Hepatocyte (in vitro differentiated cells): ENCODE measurements at regions not wholly inside any gene's neighbourhood (a gene's known extent, or its start where the extent isn't known, plus 50 kb on each side); places are given as distances from the start of the nearest gene placed in this dataset.

Experiments used
- DNase-seq: peaks from one replicate; pipeline ENCODE4 v3.0.0-alpha.2; 2016; ENCODE audit warnings: low spot score
- H2AFZ ChIP-seq: fragments of 200-600 bp; sonication (generic); 2 replicates; pipeline ENCODE4 v1.6.0; 2016; ENCODE audit warnings: antibody characterized with exemption, mild to moderate bottlenecking
- H3K27ac ChIP-seq: fragments of 200-600 bp; sonication (generic); 2 replicates; pipeline ENCODE4 v1.5.1; 2016; ENCODE audit warnings: mild to moderate bottlenecking
- H3K27me3 ChIP-seq: fragments of 200-600 bp; sonication (generic); 2 replicates; pipeline ENCODE4 v1.6.1; 2016
- H3K36me3 ChIP-seq: fragments of 200-600 bp; sonication (generic); replicated peaks from 2 replicates; pipeline ENCODE4 v1.5.1; 2016; ENCODE audit warnings: low read depth; ENCODE audit not compliant: insufficient read depth
- H3K4me1 ChIP-seq: fragments of 200-600 bp; sonication (generic); 2 replicates; pipeline ENCODE4 v1.5.1; 2016; ENCODE audit warnings: mild to moderate bottlenecking, moderate library complexity; ENCODE audit not compliant: insufficient read depth
- H3K4me2 ChIP-seq: fragments of 200-600 bp; sonication (generic); 2 replicates; pipeline ENCODE4 v1.6.0; 2016
- H3K4me3 ChIP-seq: fragments of 200-600 bp; sonication (generic); 2 replicates; pipeline ENCODE4 v1.5.1; 2016; ENCODE audit warnings: mild to moderate bottlenecking
- H3K79me2 ChIP-seq: fragments of 200-600 bp; sonication (generic); 2 replicates; pipeline ENCODE4 v1.6.0; 2017; ENCODE audit warnings: mild to moderate bottlenecking
- H3K9me2 ChIP-seq: fragments of 200-600 bp; sonication (generic); replicated peaks from 2 replicates; pipeline ENCODE4 v1.6.0; 2017; ENCODE audit warnings: mild to moderate bottlenecking; ENCODE audit not compliant: insufficient read depth
- H3K9me3 ChIP-seq: fragments of 200-600 bp; sonication (generic); 2 replicates; pipeline ENCODE4 v1.5.1; 2016; ENCODE audit warnings: low read depth, mild to moderate bottlenecking
- H4K20me1 ChIP-seq: fragments of 200-600 bp; sonication (generic); 2 replicates; pipeline ENCODE4 v1.6.0; 2016; ENCODE audit warnings: mild to moderate bottlenecking; ENCODE audit not compliant: insufficient read depth, poor library complexity, severe bottlenecking
- EZH2 ChIP-seq: fragments of 200-600 bp; sonication (generic); IDR thresholded peaks from 2 replicates; pipeline ENCODE4 v1.6.1; 2016; ENCODE audit warnings: antibody characterized with exemption, mild to moderate bottlenecking, borderline replicate concordance
- EZH2phosphoT487 ChIP-seq: fragments of 200-600 bp; sonication (generic); IDR thresholded peaks from one replicate; pipeline ENCODE4 v1.6.1; 2018; ENCODE audit warnings: antibody characterized with exemption, mild to moderate bottlenecking, low read depth, moderate library complexity; ENCODE audit not compliant: unreplicated experiment, severe bottlenecking
- WGBS: methylation state at CpG from one replicate; pipeline ENCODE4 v1.1.6; 2016; ENCODE audit warnings: low lambda C conversion rate; ENCODE audit errors: missing lambda C conversion rate; 5-methylcytosine and 5-hydroxymethylcytosine counted together
- TF ChIP-seq, protein P1 (sequence below): fragments of 200-600 bp; sonication (generic); IDR thresholded peaks from 2 replicates; pipeline ENCODE4 v1.5.1; 2016; ENCODE audit warnings: antibody characterized with exemption, mild to moderate bottlenecking; ENCODE audit not compliant: poor library complexity

DNA sequence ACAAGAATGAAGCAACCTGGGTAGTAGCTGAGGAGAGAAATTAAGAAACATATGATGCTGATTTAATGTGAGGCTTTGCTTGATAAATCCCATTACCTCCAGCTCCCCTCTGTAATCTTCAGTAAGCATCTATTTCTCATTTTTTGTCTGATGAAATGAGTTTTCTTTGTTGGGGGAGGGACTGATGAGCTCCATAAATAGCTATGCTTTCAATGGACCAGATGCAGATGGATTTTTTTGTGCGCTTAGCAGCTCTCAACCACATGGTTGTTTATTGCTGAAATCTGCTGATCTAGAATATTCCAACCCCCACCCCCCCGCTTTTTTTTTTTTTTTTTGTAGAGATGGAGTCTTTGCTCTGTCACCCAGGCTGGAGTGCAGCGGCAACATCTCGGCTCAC, 1082.0 kb downstream of the RAPGEF2 start:
- TF ChIP-seq, protein P1, sequence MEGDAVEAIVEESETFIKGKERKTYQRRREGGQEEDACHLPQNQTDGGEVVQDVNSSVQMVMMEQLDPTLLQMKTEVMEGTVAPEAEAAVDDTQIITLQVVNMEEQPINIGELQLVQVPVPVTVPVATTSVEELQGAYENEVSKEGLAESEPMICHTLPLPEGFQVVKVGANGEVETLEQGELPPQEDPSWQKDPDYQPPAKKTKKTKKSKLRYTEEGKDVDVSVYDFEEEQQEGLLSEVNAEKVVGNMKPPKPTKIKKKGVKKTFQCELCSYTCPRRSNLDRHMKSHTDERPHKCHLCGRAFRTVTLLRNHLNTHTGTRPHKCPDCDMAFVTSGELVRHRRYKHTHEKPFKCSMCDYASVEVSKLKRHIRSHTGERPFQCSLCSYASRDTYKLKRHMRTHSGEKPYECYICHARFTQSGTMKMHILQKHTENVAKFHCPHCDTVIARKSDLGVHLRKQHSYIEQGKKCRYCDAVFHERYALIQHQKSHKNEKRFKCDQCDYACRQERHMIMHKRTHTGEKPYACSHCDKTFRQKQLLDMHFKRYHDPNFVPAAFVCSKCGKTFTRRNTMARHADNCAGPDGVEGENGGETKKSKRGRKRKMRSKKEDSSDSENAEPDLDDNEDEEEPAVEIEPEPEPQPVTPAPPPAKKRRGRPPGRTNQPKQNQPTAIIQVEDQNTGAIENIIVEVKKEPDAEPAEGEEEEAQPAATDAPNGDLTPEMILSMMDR = no peak
- TF ChIP-seq EZH2 = no peak
- TF ChIP-seq EZH2phosphoT487 = no peak
- 89% methylated on average over 4 of the region's 4 CpGs for WGBS

GRCh38 chr4:160193787-160194186, 1090.9 kb downstream of the RAPGEF2 start:
- Histone ChIP-seq H4K20me1 (no peaks in the 10 kb centered on the region), H3K79me2 (no peaks in the 10 kb centered on the region), H3K9me3 (no peaks in the 10 kb centered on the region), H3K4me2 (no peak overlapping the region), H3K27ac (no peak overlapping the region), H3K36me3 (no peaks in the 10 kb centered on the region), H3K4me1 (no peaks in the 10 kb centered on the region), H3K9me2 (no peaks in the 10 kb centered on the region), H2AFZ (no peak overlapping the region), H3K4me3 (no peak overlapping the region), H3K27me3 (no peaks in the 10 kb centered on the region)
- WGBS = 90% methylated on average over 4 of the region's 4 CpGs
- TF ChIP-seq EZH2 (no peak), EZH2phosphoT487 (no peak)
- TF ChIP-seq, protein P1 = no peak
- no peak for DNase-seq

More for the DNA sequence above, 1082.0 kb downstream of the RAPGEF2 start:
- H2AFZ ChIP-seq = no peak overlapping the region
- H3K36me3 ChIP-seq = no peaks in the 10 kb centered on the region
- no peaks in the 10 kb centered on the region for H3K9me2 ChIP-seq
- no peaks in the 10 kb centered on the region for H3K9me3 ChIP-seq
- no peak overlapping the region for H3K27ac ChIP-seq
- no peaks in the 10 kb centered on the region for H3K27me3 ChIP-seq
- no peak for DNase-seq
- H4K20me1 ChIP-seq = no peaks in the 10 kb centered on the region
- no peaks in the 10 kb centered on the region for H3K4me1 ChIP-seq
- H3K4me2 ChIP-seq = no peak overlapping the region
- no peak overlapping the region for H3K4me3 ChIP-seq
- H3K79me2 ChIP-seq = no peaks in the 10 kb centered on the region

DNA sequence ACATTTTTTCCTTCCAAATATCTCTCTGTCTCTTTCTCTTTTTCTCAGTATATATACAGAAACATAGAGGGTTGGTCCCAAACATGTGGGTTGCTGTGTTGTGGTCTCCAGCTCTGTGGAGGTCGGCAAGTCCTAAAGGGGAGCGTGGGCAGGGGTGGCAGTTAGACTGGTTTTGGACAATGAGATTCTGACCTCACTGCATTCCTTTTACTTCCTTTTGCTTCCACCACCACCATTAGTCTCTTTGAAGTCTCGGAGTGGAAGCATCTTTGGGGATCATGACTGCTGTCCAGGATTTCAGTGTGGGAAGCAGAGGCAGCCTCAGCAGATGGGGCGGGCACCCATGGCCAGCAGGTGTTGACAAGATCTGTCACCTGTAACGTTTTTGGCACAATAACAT, 1091.8 kb downstream of the RAPGEF2 start:
- Histone ChIP-seq H3K36me3 (no peaks in the 10 kb centered on the region), H3K27ac (no peak overlapping the region), H3K9me2 (no peaks in the 10 kb centered on the region), H3K4me1 (no peaks in the 10 kb centered on the region), H3K9me3 (no peaks in the 10 kb centered on the region), H3K27me3 (no peaks in the 10 kb centered on the region), H4K20me1 (no peaks in the 10 kb centered on the region), H2AFZ (no peak overlapping the region), H3K4me2 (no peak overlapping the region), H3K4me3 (no peak overlapping the region), H3K79me2 (no peaks in the 10 kb centered on the region)
- no peak for DNase-seq
- WGBS = 81% methylated on average over 5 of the region's 5 CpGs
- TF ChIP-seq, protein P1 = no peak
- no peak for TF ChIP-seq EZH2
- TF ChIP-seq EZH2phosphoT487 = no peak

- TF ChIP-seq, protein P1 = no peak
- no peak for TF ChIP-seq EZH2phosphoT487
- Histone ChIP-seq H3K79me2 (no peaks in the 10 kb centered on the region), H3K4me3 (no peak overlapping the region), H3K4me2 (no peak overlapping the region), H4K20me1 (no peaks in the 10 kb centered on the region), H3K4me1 (no peaks in the 10 kb centered on the region), H3K27me3 (no peaks in the 10 kb centered on the region), H3K9me3 (no peaks in the 10 kb centered on the region), H3K9me2 (no peaks in the 10 kb centered on the region), H2AFZ (no peak overlapping the region), H3K27ac (no peak overlapping the region), H3K36me3 (no peaks in the 10 kb centered on the region)
- 79% methylated on average over 2 of the region's 2 CpGs for WGBS
- DNase-seq = no peak
Measured at GRCh38 chr4:160202802-160203201, 1099.9 kb downstream of the RAPGEF2 start.
